DMS53 treated with DMSO at 0.1 percent for 48 hours (cell line): ENCODE measurements at regions not wholly inside any gene's neighbourhood (a gene's known extent, or its start where the extent isn't known, plus 50 kb on each side); places are given as distances from the start of the nearest gene placed in this dataset.

Source experiments
- DNase-seq: peaks from one replicate; lab custom pipeline; 2025; ENCODE audit not compliant: unreplicated experiment; lab: John Stamatoyannopoulos, UW

GRCh38 chr12:92504594-92504981, 198.2 kb upstream of the PLEKHG7 start:
- DNase-seq: no peak

GRCh38 chr12:92503971-92504593, 198.7 kb upstream of the PLEKHG7 start:
- no peak for DNase-seq

- DNase-seq: no peak
Measured at GRCh38 chr12:92503029-92503931, 199.5 kb upstream of the PLEKHG7 start.

GRCh38 chr12:92502417-92503028, 200.3 kb upstream of the PLEKHG7 start:
- DNase-seq: no peak

DNA sequence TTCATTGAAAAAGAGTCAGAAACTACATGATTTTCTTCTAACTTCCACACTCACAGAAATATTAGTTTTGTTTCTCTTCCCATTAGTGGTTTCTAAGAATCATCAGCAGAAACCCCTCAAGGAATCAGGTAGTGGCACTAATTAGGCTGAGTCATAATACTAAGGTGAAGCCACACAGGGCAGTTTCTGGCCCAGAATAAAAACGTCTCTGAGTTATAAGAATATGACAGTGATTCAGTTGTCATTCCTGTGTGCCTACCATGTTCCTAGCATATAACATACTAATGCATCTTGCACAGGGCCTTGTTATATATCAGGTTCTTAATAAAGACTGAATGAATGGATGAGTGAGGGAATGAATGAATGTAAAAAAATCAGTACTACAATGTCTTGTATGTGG, 206.0 kb upstream of the PLEKHG7 start:
- DNase-seq: no peak

- no peak for DNase-seq
Measured at GRCh38 chr12:92495108-92495507, 207.7 kb upstream of the PLEKHG7 start.

GRCh38 chr12:92493816-92494215, 209.0 kb upstream of the PLEKHG7 start:
- no peak for DNase-seq

DNA sequence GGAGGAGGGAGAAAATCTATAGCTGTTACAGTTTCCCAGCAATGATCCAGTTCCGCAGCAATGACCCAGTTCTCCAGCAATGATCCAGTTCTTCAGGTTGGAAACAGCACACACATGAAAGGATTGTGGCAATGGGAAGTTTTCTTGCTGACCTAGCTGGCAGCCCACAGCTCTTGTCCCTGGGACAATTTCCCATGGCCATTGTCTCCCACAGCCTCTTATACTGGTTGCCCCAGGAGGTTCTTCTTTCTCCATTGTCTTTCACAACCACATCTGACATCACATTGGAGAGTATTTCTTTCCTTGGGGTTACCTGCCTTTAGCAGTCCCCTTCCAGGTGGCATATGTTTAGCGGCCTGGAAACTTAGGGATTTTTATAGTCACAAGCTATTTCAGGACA, 209.8 kb upstream of the PLEKHG7 start:
- DNase-seq: no peak

DNA sequence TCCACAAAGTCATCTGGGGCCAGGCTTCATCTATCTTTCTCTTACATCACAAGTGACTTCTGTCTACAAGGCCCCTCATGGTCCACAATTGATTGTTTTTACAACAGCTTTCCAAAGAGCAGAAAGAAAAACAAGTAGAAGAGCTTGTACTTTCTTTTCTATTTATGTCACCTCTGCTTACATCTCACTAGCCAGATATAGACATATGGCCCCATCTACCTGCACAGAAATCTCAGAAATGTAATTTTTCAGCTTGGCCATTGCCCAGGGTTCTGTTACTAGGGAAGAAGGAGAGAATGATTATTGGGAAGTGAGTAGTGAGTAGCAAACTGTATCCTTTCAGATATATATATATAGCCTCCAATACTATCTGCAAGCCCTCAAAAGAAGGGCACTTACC, 210.5 kb upstream of the PLEKHG7 start:
- DNase-seq: no peak

DNA sequence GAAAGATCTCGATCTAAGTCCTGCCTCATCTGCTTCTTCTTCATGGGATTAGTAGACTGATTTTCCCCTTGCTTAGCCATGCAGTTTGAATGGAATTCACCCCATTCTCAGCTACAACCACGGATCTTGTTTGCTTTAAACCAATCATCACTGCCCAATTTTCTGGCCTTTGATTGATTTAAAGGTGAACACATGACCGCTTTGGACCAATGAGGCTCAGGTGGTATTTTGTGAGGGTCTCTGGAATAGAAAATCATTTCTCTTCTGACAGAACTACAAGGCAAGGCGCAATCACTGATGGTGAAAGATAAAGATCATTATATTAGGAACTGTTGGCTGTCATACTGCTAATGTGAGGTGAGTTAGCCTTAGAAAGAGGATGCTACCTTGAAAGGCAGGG, 213.0 kb upstream of the PLEKHG7 start:
- DNase-seq: no peak

DNA sequence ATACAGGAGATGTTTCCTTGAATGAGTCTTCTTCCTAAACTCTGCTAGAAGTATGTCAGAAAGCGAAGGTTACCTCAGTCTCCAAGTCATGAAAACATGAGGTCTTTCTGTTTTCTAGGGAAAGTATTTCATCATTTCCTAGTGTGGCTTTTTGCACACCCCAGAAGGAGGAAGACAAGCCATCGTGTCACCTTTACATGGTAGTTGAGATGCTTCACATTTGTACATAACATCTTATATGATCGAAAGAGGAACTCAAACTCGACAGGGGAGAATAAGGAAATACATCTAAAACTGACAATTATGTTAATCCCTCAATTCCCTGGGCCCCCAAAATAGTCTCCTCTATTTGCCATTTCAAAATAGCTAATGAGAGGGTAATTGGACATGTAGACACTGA, 214.1 kb upstream of the PLEKHG7 start:
- DNase-seq: no peak

GRCh38 chr12:92487138-92487485, 215.7 kb upstream of the PLEKHG7 start:
- no peak for DNase-seq

DNA sequence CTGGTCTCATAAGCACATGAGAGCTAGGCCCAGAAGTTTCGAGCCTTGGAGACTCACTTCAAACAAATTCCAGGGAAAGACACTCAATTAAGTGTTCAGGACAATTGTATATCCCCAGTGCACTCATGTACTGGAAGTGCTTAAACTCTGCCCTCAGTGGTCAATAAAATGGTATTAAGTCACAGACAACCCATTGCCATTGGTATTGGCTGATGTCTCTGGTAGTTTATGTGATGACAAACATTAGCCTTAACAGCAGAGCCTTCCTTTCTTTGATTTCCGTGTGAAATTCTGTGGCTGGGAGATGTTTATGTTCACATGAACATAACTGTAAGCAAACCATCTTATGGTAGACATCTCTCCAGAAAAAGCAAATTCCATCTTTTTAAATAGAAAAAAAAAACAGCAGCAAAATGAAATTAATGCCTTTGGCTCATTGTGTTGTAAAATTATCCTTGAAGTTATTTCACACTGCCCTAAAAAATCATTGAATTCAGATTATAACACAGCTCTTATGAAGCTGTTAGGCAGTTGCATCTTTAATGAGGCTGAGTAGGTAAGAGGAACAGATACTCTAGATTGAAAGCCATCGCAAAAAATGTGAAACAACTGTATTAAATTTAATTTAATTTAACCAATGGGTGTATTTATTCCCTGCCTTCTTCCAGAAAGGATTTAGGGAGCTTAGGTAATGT, 216.2 kb upstream of the PLEKHG7 start:
- no peak for DNase-seq

DNA sequence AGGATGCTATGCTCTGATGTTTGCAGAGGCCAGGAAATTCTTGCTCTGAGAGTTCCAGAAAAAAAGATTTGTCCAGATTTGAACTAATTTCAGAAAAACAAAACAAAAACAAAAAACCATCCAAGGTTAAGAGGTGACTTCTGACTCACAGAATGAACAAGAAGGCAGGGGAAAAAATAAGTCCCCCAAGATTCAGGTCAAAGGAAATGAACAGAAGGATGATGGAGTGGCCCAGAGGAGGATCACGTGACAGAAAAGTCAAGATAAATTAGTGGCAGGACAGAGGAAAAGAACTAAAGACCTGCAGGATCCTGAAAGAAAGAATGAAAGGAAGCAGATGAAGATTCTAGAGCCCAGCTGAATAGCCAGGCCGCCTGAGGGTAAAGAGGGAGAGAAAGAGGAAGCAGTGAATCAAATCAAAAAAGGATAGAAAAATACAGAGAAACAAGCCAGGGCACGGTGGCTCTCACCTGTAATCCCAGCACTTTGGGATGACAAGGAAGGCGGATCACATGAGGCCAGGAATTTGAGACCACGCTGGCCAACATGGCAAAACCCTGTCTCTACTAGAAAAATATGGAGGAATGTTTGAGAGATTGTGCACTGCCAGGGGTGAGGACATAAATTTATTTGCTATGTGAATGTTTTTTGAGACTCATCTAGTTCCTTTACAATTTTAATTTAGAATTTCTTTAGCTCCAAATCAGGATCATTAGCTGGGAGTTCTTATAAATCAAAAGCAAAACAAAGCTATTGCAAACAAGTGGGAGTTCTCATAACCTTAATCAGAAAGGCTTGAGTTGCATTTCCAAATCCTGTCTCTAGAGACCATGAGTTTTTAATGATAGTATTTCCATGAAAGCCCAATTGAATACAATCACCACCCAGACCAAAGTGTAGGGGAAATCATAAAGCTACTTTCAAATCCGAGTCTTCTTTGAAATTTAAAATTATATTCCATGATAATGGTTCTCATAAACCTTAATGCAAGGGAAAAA, 217.1 kb upstream of the PLEKHG7 start:
- DNase-seq: no peak

DNA sequence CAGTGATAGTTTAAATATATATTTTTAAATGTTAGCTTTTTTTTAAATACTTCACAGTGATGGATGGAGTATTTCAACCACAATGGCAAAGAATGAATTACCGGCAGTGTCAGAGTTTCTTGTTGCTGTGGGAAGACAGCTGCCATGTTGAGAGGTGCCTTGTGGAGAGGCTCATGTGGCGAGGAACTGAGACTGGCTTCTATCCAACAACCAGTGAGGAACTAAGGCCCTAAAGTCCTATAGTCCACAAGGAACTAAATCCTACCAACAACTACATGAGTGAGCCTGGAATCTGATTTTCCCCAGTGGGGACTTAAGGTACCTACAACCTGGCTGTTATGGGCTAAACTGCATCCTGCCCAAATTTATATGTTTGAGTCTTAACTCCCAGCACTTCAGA, 220.2 kb upstream of the PLEKHG7 start:
- DNase-seq: no peak

DNA sequence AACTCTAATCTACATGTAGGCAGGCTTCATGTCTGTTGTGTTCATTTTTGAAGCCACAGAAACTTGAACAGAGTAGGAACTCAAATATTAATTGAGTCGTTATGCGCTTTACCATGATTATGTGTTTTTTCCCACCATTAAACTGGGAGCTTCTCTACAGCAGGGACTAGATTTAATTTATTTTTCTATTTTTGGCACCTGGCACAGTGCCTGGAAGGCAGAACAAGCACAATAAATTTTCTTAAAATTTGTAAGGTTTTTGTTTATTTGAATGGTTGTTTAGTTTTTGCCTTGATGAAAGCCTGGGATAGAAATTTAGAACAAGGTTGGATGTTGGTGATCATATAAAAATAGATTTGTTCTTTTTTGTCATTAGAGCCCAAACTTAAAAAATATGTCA, 221.7 kb upstream of the PLEKHG7 start:
- DNase-seq: no peak

- DNase-seq: no peak
Measured at GRCh38 chr12:92478692-92479091, 224.1 kb upstream of the PLEKHG7 start.

- no peak for DNase-seq
Measured at GRCh38 chr12:92476844-92477243, 225.9 kb upstream of the PLEKHG7 start.

DNA sequence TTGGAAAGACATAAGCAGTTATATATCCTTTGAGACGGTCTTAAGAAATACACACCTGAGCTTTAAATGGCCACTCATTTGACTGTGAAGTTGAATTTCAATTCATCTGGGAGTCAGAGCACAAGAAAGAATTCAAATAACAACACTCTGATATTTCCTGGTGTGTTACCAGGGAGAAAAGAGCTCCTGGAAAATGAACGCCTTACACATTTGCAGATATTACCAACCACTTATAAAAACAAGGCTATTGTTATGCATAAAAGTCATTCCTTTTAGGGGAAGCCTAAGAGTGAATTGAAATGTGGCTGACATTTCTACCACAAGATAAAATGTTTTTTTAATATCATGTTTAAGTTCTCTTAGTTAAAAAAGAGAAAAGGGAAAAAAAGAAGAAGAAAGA, 229.2 kb upstream of the PLEKHG7 start:
- no peak for DNase-seq

- no peak for DNase-seq
Measured at GRCh38 chr12:92472201-92472600, 230.6 kb upstream of the PLEKHG7 start.
